Activated T-cell treated with anti-CD3 and anti-CD28 coated beads, Interleukin-2, amount 50 U/mL, for 72 hours (primary cell): ENCODE measurements at regions not wholly inside any gene's neighbourhood (a gene's known extent, or its start where the extent isn't known, plus 50 kb on each side); places are given as distances from the start of the nearest gene placed in this dataset.

Source experiments
- ATAC-seq, 2 donors: fragments of 150-1000 bp; cut with Tn5 transposase; replicated peaks in 1 of 2; 2 replicates each; pipeline ENCODE4 v1.10.0; 2021; ENCODE audit warnings: moderate library complexity in 2 of 2, mild to moderate bottlenecking in 1 of 2
- DNase-seq, 2 donors: peaks; one replicate each; pipeline ENCODE4 v3.0.0; 2021 to 2022; ENCODE audit warnings: mixed read lengths in 1 of 2
- H3K27ac Mint-ChIP-seq: one replicate; pipeline ENCODE4 v1.8.0; 2022; ENCODE audit warnings: mild to moderate bottlenecking, moderate library complexity, mixed read lengths
- H3K27me3 Mint-ChIP-seq: one replicate; pipeline ENCODE4 v1.8.0; 2022; ENCODE audit warnings: low read depth, mixed read lengths
- H3K36me3 Mint-ChIP-seq, 2 donors: one replicate each; pipeline ENCODE4 v1.8.0; 2022; ENCODE audit warnings: mixed read lengths in 2 of 2, mild to moderate bottlenecking in 1 of 2; ENCODE audit not compliant: insufficient read depth in 2 of 2
- H3K4me1 Mint-ChIP-seq: one replicate; pipeline ENCODE4 v1.8.0; 2022; ENCODE audit warnings: low read depth, mixed read lengths
- H3K4me3 Mint-ChIP-seq, 2 donors: one replicate each; pipeline ENCODE4 v1.8.0; 2022; ENCODE audit warnings: mild to moderate bottlenecking in 2 of 2, mixed read lengths in 2 of 2, moderate library complexity in 2 of 2
- H3K9me3 Mint-ChIP-seq, 2 donors: one replicate each; pipeline ENCODE4 v1.8.0; 2022; ENCODE audit warnings: mixed read lengths in 2 of 2

GRCh38 chr4:148779771-148780170 lies 337.6 kb upstream of the NR3C2 start:
- no peaks in the 10 kb centered on the region for H3K36me3 Mint-ChIP-seq
- no peaks in the 10 kb centered on the region for H3K4me1 Mint-ChIP-seq
- H3K9me3 Mint-ChIP-seq: no peaks in the 10 kb centered on the region
- no peak overlapping the region for H3K27ac Mint-ChIP-seq
- DNase-seq: no peak
- no peak overlapping the region for H3K4me3 Mint-ChIP-seq
- ATAC-seq: no peak
- H3K27me3 Mint-ChIP-seq: no peaks in the 10 kb centered on the region

DNA sequence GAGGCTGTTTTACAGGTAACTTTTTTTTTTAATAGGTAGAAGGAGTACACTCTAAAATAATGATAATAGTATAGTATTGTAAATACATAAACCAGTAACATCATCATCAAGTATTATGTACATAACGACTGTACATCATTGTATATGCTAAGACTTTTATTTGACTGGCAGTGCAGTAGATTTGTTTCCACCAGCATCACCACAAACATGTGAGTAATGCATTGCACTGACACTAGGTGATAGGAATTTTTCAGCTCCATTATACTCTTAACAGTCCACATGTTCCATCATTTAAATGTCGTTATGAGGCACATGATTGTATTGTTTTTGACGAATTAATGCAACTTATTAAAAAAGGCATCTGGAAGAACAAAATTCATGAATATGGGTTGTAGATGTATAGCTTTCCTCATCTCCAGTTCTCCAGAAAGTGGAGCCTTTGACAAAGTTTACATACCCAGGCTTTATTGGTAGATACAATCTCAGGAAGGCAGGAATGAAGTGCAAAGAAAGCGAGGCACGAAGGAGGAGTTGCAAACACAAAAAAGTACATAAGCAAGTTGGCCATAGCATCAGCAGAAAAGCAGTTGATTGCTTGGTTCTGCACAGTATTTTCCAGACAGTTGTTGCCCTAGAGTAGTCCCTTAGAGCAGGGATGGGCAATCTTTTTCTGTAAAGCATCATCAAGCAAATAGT lies 336.9 kb upstream of the NR3C2 start:
- Mint-ChIP-seq H3K4me3 (no peak overlapping the region), H3K27me3 (no peaks in the 10 kb centered on the region), H3K36me3 (no peaks in the 10 kb centered on the region), H3K27ac (no peak overlapping the region), H3K9me3 (no peaks in the 10 kb centered on the region), H3K4me1 (no peaks in the 10 kb centered on the region)
- no peak for ATAC-seq
- DNase-seq: no peak

GRCh38 chr4:148776941-148777340 lies 334.7 kb upstream of the NR3C2 start:
- no peak overlapping the region for H3K4me3 Mint-ChIP-seq
- H3K27ac Mint-ChIP-seq: no peak overlapping the region
- ATAC-seq (no peak), DNase-seq (no peak)
- peaks cover 5% of the 10 kb centered on the region for H3K27me3 Mint-ChIP-seq
- no peaks in the 10 kb centered on the region for H3K9me3 Mint-ChIP-seq
- no peaks in the 10 kb centered on the region for H3K4me1 Mint-ChIP-seq
- H3K36me3 Mint-ChIP-seq: no peaks in the 10 kb centered on the region

DNA sequence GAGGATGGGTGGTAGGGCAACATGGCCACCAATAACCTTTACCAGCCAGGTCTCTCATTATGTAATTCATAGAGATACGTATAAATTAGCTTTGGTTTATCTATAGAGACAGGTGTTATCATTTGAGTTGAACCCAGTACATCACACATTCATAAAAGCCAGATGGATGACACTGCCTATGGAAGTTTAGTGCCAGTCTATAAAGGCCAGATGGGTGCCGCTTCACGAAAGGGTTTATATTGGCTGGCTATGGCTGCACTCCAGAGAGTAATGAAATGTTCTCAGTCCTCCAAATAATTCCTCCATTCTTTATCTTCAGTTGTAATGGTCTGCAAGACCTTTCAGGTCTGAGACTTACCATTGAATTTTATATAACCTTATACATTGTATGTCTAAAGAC lies 331.9 kb upstream of the NR3C2 start:
- no peak for DNase-seq
- H3K4me1 Mint-ChIP-seq: no peaks in the 10 kb centered on the region
- ATAC-seq: no peak
- H3K9me3 Mint-ChIP-seq: no peaks in the 10 kb centered on the region
- no peaks in the 10 kb centered on the region for H3K36me3 Mint-ChIP-seq
- no peak overlapping the region for H3K4me3 Mint-ChIP-seq
- H3K27me3 Mint-ChIP-seq: peaks cover 5% of the 10 kb centered on the region
- no peak overlapping the region for H3K27ac Mint-ChIP-seq

- Mint-ChIP-seq H3K36me3 (no peaks in the 10 kb centered on the region), H3K4me3 (no peak overlapping the region), H3K27me3 (peaks cover 5% of the 10 kb centered on the region), H3K4me1 (no peaks in the 10 kb centered on the region), H3K27ac (no peak overlapping the region), H3K9me3 (no peaks in the 10 kb centered on the region)
- no peak for ATAC-seq
- DNase-seq: no peak
Measured at GRCh38 chr4:148773313-148773712, 331.1 kb upstream of the NR3C2 start.

GRCh38 chr4:148770848-148771247 lies 328.6 kb upstream of the NR3C2 start:
- Mint-ChIP-seq H3K27ac (no peak overlapping the region), H3K27me3 (peaks cover 5% of the 10 kb centered on the region), H3K4me3 (no peak overlapping the region), H3K36me3 (peaks cover 0 to 1% of the 10 kb centered on the region in 2 donors), H3K9me3 (no peaks in the 10 kb centered on the region), H3K4me1 (no peaks in the 10 kb centered on the region)
- DNase-seq (no peak), ATAC-seq (no peak)

DNA sequence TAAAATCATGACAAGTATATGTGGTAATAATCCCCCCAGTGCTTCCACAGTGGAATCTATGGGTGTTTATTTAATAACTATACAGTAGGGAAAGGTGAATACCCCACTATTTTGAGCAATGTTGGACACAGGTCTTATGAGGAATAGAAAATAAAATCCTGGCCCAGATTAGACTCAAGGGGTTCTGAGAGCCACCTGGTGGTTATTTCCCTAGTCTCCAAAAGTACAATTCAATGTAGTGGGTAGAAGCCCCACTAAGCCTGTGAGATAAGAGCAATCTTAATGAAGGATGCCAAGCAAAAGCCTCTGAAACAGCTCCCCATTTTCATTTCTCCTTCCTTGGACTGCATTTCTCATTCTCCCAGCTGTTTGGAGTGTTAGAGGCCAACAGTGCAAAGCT lies 328.2 kb upstream of the NR3C2 start:
- no peak for DNase-seq
- ATAC-seq: no peak
- H3K27ac Mint-ChIP-seq: no peak overlapping the region
- no peak overlapping the region for H3K4me3 Mint-ChIP-seq
- H3K36me3 Mint-ChIP-seq: peaks cover 0 to 1% of the 10 kb centered on the region in 2 donors
- H3K9me3 Mint-ChIP-seq: no peaks in the 10 kb centered on the region
- peaks cover 5% of the 10 kb centered on the region for H3K27me3 Mint-ChIP-seq
- H3K4me1 Mint-ChIP-seq: no peaks in the 10 kb centered on the region

- H3K4me1 Mint-ChIP-seq: no peaks in the 10 kb centered on the region
- H3K27me3 Mint-ChIP-seq: no peaks in the 10 kb centered on the region
- peaks cover 1 to 2% of the 10 kb centered on the region in 2 donors for H3K36me3 Mint-ChIP-seq
- H3K9me3 Mint-ChIP-seq: peaks cover 2 to 5% of the 10 kb centered on the region in 2 donors
- no peak overlapping the region for H3K4me3 Mint-ChIP-seq
- H3K27ac Mint-ChIP-seq: no peak overlapping the region
- ATAC-seq: no peak
- no peak for DNase-seq
Measured at GRCh38 chr4:148764720-148765119, 322.5 kb upstream of the NR3C2 start.

DNA sequence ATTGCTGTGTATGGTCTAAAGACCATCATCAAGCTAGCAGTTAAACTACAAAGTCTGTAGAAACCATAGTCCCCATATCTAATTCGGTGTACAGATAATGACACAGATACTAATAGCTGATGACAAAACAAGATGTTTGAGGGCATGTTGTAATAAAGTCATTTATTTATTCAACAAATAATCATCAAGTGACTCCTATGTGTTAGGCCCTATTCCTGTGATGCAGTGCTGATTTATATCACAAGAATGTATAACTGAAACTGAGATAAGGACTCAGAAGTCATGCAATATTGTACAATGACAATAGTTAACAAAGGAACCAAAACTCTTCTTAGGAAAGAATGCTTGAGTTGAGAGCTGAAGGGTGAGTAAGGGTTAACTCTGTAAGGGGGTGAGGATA lies 315.0 kb upstream of the NR3C2 start:
- H3K9me3 Mint-ChIP-seq: peaks cover 14% of the 10 kb centered on the region in 2 donors
- H3K4me1 Mint-ChIP-seq: no peaks in the 10 kb centered on the region
- no peak overlapping the region for H3K4me3 Mint-ChIP-seq
- H3K27me3 Mint-ChIP-seq: no peaks in the 10 kb centered on the region
- H3K36me3 Mint-ChIP-seq: peaks cover 2% of the 10 kb centered on the region in 2 donors
- ATAC-seq (no peak), DNase-seq (no peak)
- no peak overlapping the region for H3K27ac Mint-ChIP-seq

DNA sequence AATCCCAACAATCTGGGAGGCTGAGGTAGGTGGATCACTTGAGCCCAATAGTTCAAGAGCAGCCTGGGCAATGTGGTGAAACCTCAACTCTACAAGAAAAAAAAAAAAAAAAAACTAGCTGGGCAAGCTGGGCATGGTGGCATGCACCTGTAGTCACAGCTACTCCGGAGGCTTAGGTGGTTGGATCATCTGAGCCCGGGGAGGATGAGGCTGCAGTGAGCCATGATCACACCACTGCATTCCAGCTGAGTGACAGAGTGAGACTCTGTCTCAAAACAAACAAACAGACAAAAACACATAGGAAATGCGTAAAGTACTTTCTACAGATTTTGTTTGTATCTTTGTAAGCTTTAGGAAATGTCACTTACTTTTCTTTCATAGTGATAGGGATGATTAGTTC lies 307.2 kb upstream of the NR3C2 start:
- Mint-ChIP-seq H3K27me3 (no peaks in the 10 kb centered on the region), H3K9me3 (peaks cover 0 to 2% of the 10 kb centered on the region in 2 donors), H3K4me1 (no peaks in the 10 kb centered on the region), H3K4me3 (no peak overlapping the region), H3K27ac (no peak overlapping the region), H3K36me3 (no peaks in the 10 kb centered on the region)
- DNase-seq (no peak), ATAC-seq (no peak)

GRCh38 chr4:148747721-148748268 lies 305.6 kb upstream of the NR3C2 start:
- Mint-ChIP-seq H3K4me1 (no peaks in the 10 kb centered on the region), H3K27ac (peak overlapping the region; percentile 11), H3K36me3 (no peaks in the 10 kb centered on the region), H3K27me3 (no peaks in the 10 kb centered on the region), H3K9me3 (no peaks in the 10 kb centered on the region), H3K4me3 (peak overlapping the region in 1 of 2 donors; percentile 7)
- ATAC-seq (peak; percentile 20 to 71), DNase-seq (no peak)

GRCh38 chr4:148740701-148741100 lies 298.5 kb upstream of the NR3C2 start:
- no peak overlapping the region for H3K27ac Mint-ChIP-seq
- H3K9me3 Mint-ChIP-seq: no peaks in the 10 kb centered on the region
- ATAC-seq: no peak
- peaks cover 4% of the 10 kb centered on the region for H3K27me3 Mint-ChIP-seq
- no peaks in the 10 kb centered on the region for H3K4me1 Mint-ChIP-seq
- H3K4me3 Mint-ChIP-seq: no peak overlapping the region
- no peak for DNase-seq
- no peaks in the 10 kb centered on the region for H3K36me3 Mint-ChIP-seq

- no peak for DNase-seq
- no peaks in the 10 kb centered on the region for H3K4me1 Mint-ChIP-seq
Measured at GRCh38 chr4:148737061-148737770, 295.0 kb upstream of the NR3C2 start.

More at GRCh38 chr4:148737061-148737770, 295.0 kb upstream of the NR3C2 start:
- no peaks in the 10 kb centered on the region for H3K9me3 Mint-ChIP-seq
- H3K4me3 Mint-ChIP-seq: no peak overlapping the region
- H3K36me3 Mint-ChIP-seq: no peaks in the 10 kb centered on the region
- H3K27ac Mint-ChIP-seq: no peak overlapping the region
- ATAC-seq: no peak
- H3K27me3 Mint-ChIP-seq: peaks cover 4% of the 10 kb centered on the region
